ENCODE measurements at regions not wholly inside any gene's neighbourhood (a gene's known extent, or its start where the extent isn't known, plus 50 kb on each side); places are given as distances from the start of the nearest gene placed in this dataset.

DNA sequence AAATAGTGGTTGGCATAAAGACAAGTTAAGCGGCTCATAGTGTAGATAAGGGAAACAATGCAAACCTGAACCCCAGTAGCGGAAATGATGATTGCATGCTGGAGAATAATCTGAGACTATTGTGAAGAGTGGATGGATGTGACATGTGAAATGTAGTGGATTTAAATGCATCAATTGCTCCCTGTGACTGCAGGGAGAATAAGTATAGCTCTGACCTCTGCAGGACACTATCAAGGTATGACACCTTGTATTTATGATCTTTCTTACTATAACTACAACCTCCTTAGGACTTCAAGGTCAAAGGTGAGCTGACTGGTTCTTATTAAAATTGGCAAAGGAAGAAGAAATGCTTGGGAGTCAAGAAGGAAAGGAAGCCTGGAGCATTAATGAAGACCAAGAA is 285.6 kb downstream of the GRIN2B start:
- H3K9me2 ChIP-seq (replicated peaks; ENCODE audit: insufficient read depth, low read length): no peaks in the 10 kb centered on the region
- no peak overlapping the region for H3K4me3 ChIP-seq (ENCODE audit: low read length)
- H3K9me3 ChIP-seq (replicated peaks; ENCODE audit: insufficient read depth, low read length): no peaks in the 10 kb centered on the region
- no peaks in the 10 kb centered on the region for H3K79me2 ChIP-seq (ENCODE audit: low read length)
- no peak overlapping the region for H3K27ac ChIP-seq (ENCODE audit: low read length)
- no peak overlapping the region for H2AFZ ChIP-seq (ENCODE audit: low read length)
- H3F3A ChIP-seq (ENCODE audit: insufficient read depth, low read length): no peaks in the 10 kb centered on the region
- no peak overlapping the region for H3K4me2 ChIP-seq (ENCODE audit: low read depth, low read length)
- TF ChIP-seq CTCF (IDR thresholded peaks at IDR 0.05; ENCODE audit: low read length): no peak
- TF ChIP-seq EZH2 (optimal IDR thresholded peaks at IDR 0.05; ENCODE audit: low read depth, low read length): no peak
- TF ChIP-seq EZH2phosphoT487 (IDR thresholded peaks at IDR 0.05; ENCODE audit: low read length): no peak
- H4K20me1 ChIP-seq (ENCODE audit: insufficient read depth, low read length): no peaks in the 10 kb centered on the region
- no peaks in the 10 kb centered on the region for H3K27me3 ChIP-seq (replicated peaks; ENCODE audit: insufficient read depth, low read length)
- no peaks in the 10 kb centered on the region for H3K4me1 ChIP-seq (ENCODE audit: low read length)
- no peak for DNase-seq
- no peaks in the 10 kb centered on the region for H3K36me3 ChIP-seq (replicated peaks; ENCODE audit: insufficient read depth, low read length)
- no peak overlapping the region for H3K9ac ChIP-seq (ENCODE audit: low read length)

- DNase-seq: no peak
- H3K9ac ChIP-seq (ENCODE audit: low read length): no peak overlapping the region
- H3K27ac ChIP-seq (ENCODE audit: low read length): no peak overlapping the region
- H3K4me2 ChIP-seq (ENCODE audit: low read depth, low read length): no peak overlapping the region
- no peak overlapping the region for H3K4me3 ChIP-seq (ENCODE audit: low read length)
- no peaks in the 10 kb centered on the region for H3K79me2 ChIP-seq (ENCODE audit: low read length)
- no peaks in the 10 kb centered on the region for H3K9me2 ChIP-seq (replicated peaks; ENCODE audit: insufficient read depth, low read length)
- no peaks in the 10 kb centered on the region for H4K20me1 ChIP-seq (ENCODE audit: insufficient read depth, low read length)
- no peaks in the 10 kb centered on the region for H3K36me3 ChIP-seq (replicated peaks; ENCODE audit: insufficient read depth, low read length)
- no peak overlapping the region for H2AFZ ChIP-seq (ENCODE audit: low read length)
- no peaks in the 10 kb centered on the region for H3K4me1 ChIP-seq (ENCODE audit: low read length)
- TF ChIP-seq EZH2 (optimal IDR thresholded peaks at IDR 0.05; ENCODE audit: low read depth, low read length): no peak
- H3K9me3 ChIP-seq (replicated peaks; ENCODE audit: insufficient read depth, low read length): no peaks in the 10 kb centered on the region
- H3K27me3 ChIP-seq (replicated peaks; ENCODE audit: insufficient read depth, low read length): no peaks in the 10 kb centered on the region
- H3F3A ChIP-seq (ENCODE audit: insufficient read depth, low read length): no peaks in the 10 kb centered on the region
These were observed 289.1 kb downstream of the GRIN2B start for GRCh38 chr12:13692332-13692731.

GRCh38 chr12:13691598-13691997 is 289.8 kb downstream of the GRIN2B start:
- Histone ChIP-seq H3K79me2 (ENCODE audit: low read length) (no peaks in the 10 kb centered on the region), H3K4me1 (ENCODE audit: low read length) (no peaks in the 10 kb centered on the region), H3K36me3 (replicated peaks; ENCODE audit: insufficient read depth, low read length) (no peaks in the 10 kb centered on the region), H3K9ac (ENCODE audit: low read length) (no peak overlapping the region), H2AFZ (ENCODE audit: low read length) (no peak overlapping the region), H3K27ac (ENCODE audit: low read length) (no peak overlapping the region), H3K27me3 (replicated peaks; ENCODE audit: insufficient read depth, low read length) (no peaks in the 10 kb centered on the region), H3K4me3 (ENCODE audit: low read length) (no peak overlapping the region), H3K9me2 (replicated peaks; ENCODE audit: insufficient read depth, low read length) (no peaks in the 10 kb centered on the region), H3K4me2 (ENCODE audit: low read depth, low read length) (no peak overlapping the region), H4K20me1 (ENCODE audit: insufficient read depth, low read length) (no peaks in the 10 kb centered on the region), H3K9me3 (replicated peaks; ENCODE audit: insufficient read depth, low read length) (no peaks in the 10 kb centered on the region), H3F3A (ENCODE audit: insufficient read depth, low read length) (no peaks in the 10 kb centered on the region)
- TF ChIP-seq EZH2phosphoT487 (IDR thresholded peaks at IDR 0.05; ENCODE audit: low read length): no peak
- no peak for TF ChIP-seq CTCF (IDR thresholded peaks at IDR 0.05; ENCODE audit: low read length)
- TF ChIP-seq EZH2 (optimal IDR thresholded peaks at IDR 0.05; ENCODE audit: low read depth, low read length): no peak
- no peak for DNase-seq

DNA sequence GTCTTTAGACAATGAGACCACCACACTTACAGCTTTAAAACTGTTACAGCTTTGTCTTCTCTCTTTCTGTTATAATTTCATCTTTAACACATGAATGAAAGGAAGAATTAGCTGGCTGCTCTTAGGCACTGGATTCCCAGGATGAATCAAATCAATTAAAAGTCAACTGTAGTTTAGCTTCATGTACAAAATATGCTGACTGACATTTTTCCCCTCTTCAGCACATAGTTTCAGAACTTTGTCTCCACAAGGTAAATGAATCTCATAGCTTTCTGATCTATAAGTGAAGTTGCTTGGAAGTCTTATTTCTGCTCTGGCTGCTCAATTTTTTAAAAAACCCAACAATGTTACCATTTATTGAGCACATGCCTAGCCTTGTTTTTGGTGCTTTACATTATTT is 293.8 kb downstream of the GRIN2B start:
- Histone ChIP-seq H3K4me2 (ENCODE audit: low read depth, low read length) (no peak overlapping the region), H3K36me3 (replicated peaks; ENCODE audit: insufficient read depth, low read length) (no peaks in the 10 kb centered on the region), H3F3A (ENCODE audit: insufficient read depth, low read length) (no peaks in the 10 kb centered on the region), H3K79me2 (ENCODE audit: low read length) (no peaks in the 10 kb centered on the region), H3K9ac (ENCODE audit: low read length) (no peak overlapping the region), H3K4me3 (ENCODE audit: low read length) (no peak overlapping the region), H3K4me1 (ENCODE audit: low read length) (no peaks in the 10 kb centered on the region), H3K27ac (ENCODE audit: low read length) (no peak overlapping the region), H4K20me1 (ENCODE audit: insufficient read depth, low read length) (no peaks in the 10 kb centered on the region), H3K9me2 (replicated peaks; ENCODE audit: insufficient read depth, low read length) (no peaks in the 10 kb centered on the region), H3K9me3 (replicated peaks; ENCODE audit: insufficient read depth, low read length) (no peaks in the 10 kb centered on the region), H3K27me3 (replicated peaks; ENCODE audit: insufficient read depth, low read length) (no peaks in the 10 kb centered on the region), H2AFZ (ENCODE audit: low read length) (no peak overlapping the region)
- TF ChIP-seq EZH2 (optimal IDR thresholded peaks at IDR 0.05; ENCODE audit: low read depth, low read length) (no peak), EZH2phosphoT487 (IDR thresholded peaks at IDR 0.05; ENCODE audit: low read length) (no peak), CTCF (IDR thresholded peaks at IDR 0.05; ENCODE audit: low read length) (no peak)
- DNase-seq: no peak

Data from MM.1S (cell line).